ENCODE measurements at regions not wholly inside any gene's neighbourhood (a gene's known extent, or its start where the extent isn't known, plus 50 kb on each side); places are given as distances from the start of the nearest gene placed in this dataset.

DNA sequence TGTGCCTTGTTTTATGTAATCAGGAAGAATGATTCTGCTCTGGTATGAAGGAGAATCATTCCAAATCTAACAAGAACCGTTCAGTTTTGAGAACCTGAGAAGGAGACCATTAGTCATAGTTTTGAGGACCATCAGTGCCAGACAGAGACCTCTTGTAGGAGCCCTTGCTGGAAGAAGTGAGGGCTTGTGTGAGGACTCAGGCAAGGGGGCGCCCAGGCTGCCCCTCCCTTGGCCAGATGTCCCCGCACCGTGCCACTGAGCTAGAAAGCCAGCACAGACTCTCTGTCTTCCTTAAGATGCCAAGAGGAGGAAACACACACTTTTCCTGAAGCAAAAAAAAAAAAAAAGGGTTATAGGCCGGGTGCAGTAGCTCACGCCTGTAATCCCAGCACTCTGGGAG lies 55.7 kb upstream of the SLC39A10 start:
- Histone ChIP-seq H3K27me3 (no peaks in the 10 kb centered on the region), H3K36me3 (no peaks in the 10 kb centered on the region), H3K4me3 (no peak overlapping the region), H3K9me3 (no peaks in the 10 kb centered on the region), H3K4me1 (no peaks in the 10 kb centered on the region), H3K27ac (no peak overlapping the region)
- ATAC-seq = no peak
- intact Hi-C loops (cut with DNase I; ENCODE audit: low total_unique reads) (no loop called here), in situ Hi-C loops (cut with MboI; ENCODE audit: low sequenced_read_pairs in 4 of 4) (no loop called here)
- no peak for DNase-seq
- TF ChIP-seq, protein P1, sequence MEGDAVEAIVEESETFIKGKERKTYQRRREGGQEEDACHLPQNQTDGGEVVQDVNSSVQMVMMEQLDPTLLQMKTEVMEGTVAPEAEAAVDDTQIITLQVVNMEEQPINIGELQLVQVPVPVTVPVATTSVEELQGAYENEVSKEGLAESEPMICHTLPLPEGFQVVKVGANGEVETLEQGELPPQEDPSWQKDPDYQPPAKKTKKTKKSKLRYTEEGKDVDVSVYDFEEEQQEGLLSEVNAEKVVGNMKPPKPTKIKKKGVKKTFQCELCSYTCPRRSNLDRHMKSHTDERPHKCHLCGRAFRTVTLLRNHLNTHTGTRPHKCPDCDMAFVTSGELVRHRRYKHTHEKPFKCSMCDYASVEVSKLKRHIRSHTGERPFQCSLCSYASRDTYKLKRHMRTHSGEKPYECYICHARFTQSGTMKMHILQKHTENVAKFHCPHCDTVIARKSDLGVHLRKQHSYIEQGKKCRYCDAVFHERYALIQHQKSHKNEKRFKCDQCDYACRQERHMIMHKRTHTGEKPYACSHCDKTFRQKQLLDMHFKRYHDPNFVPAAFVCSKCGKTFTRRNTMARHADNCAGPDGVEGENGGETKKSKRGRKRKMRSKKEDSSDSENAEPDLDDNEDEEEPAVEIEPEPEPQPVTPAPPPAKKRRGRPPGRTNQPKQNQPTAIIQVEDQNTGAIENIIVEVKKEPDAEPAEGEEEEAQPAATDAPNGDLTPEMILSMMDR (IDR thresholded peaks at IDR 0.05 in 4 of 5, conservative IDR thresholded peaks at IDR 0.05 in 1 of 5) = no peak
- no peak for TF ChIP-seq POLR2A (IDR thresholded peaks at IDR 0.05)

DNA sequence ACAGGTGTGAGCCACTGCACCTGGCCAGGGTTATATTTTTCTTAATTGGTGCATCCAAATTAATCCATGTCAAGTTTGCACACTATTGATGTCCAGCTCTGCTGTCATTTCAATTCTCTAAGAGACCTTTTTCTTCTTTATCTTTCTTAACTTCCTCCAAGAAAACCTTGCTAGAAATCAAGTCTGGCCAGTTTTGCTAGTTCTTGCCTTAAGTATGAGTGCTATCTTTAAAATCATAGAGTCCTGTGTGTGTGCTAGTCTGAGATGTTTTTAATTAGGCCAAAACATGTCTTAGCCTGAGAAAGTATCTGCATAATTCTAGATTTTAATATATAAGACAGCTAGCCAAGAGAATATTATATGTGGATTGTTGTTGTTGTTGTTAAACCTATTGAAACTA lies 56.2 kb upstream of the SLC39A10 start:
- TF ChIP-seq, protein P1 (IDR thresholded peaks at IDR 0.05 in 4 of 5, conservative IDR thresholded peaks at IDR 0.05 in 1 of 5) = no peak
- TF ChIP-seq POLR2A (IDR thresholded peaks at IDR 0.05) = no peak
- no peaks in the 10 kb centered on the region for H3K27me3 ChIP-seq
- H3K9me3 ChIP-seq = no peaks in the 10 kb centered on the region
- in situ Hi-C loops (cut with MboI; ENCODE audit: low sequenced_read_pairs in 4 of 4) = no loop called here
- no peaks in the 10 kb centered on the region for H3K4me1 ChIP-seq
- no peaks in the 10 kb centered on the region for H3K36me3 ChIP-seq
- intact Hi-C loops (cut with DNase I; ENCODE audit: low total_unique reads) = no loop called here
- H3K27ac ChIP-seq = no peak overlapping the region
- no peak overlapping the region for H3K4me3 ChIP-seq
- DNase-seq (no peak), ATAC-seq (no peak)

DNA sequence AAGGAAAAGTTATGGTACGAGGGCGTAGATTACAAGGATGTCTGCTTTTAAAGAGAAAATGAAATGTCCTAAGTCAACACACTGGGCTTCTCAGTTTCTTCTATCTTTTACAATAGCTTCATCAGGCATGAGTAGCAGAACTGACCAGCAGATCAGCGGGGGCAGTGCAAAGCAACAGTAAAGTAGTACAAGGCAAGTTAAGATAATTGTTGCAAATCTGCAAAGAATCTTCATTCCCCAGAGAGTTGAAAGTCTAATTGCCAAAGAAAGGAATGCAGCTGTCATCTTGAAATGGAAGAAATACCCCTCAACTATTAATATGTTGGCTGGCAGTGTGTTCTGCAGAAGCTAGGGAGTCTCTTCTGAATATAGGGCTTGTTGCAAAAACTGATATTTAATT lies 60.2 kb upstream of the SLC39A10 start:
- Histone ChIP-seq H3K36me3 (no peaks in the 10 kb centered on the region), H3K27ac (no peak overlapping the region), H3K27me3 (no peaks in the 10 kb centered on the region), H3K4me1 (no peaks in the 10 kb centered on the region), H3K4me3 (no peak overlapping the region), H3K9me3 (no peaks in the 10 kb centered on the region)
- intact Hi-C loops (cut with DNase I; ENCODE audit: low total_unique reads) (no loop called here), in situ Hi-C loops (cut with MboI; ENCODE audit: low sequenced_read_pairs in 4 of 4) (no loop called here)
- ATAC-seq (no peak), DNase-seq (no peak)
- TF ChIP-seq POLR2A (IDR thresholded peaks at IDR 0.05) = no peak
- TF ChIP-seq, protein P1 (IDR thresholded peaks at IDR 0.05 in 4 of 5, conservative IDR thresholded peaks at IDR 0.05 in 1 of 5) = no peak

DNA sequence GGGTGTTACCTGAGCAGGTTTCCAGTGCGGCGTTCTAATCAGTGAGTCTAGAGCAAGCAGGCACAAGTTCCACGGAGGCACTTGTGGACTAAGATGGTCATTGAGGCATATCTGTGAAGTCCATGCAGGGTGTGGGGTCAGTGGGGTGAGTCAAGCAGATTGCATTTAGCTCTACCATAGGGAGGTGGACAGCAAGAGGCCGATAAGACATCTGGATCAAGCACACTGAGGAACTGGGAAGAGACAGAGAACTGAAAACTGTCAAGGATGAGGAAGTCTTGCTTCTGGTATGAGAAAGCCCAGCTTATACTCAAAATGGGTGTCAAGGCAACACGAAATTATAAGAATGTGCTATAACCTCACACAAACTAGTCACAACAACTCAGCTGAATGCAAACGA lies 61.2 kb upstream of the SLC39A10 start:
- Histone ChIP-seq H3K36me3 (no peaks in the 10 kb centered on the region), H3K4me1 (no peaks in the 10 kb centered on the region), H3K9me3 (no peaks in the 10 kb centered on the region), H3K27ac (no peak overlapping the region), H3K4me3 (no peak overlapping the region), H3K27me3 (no peaks in the 10 kb centered on the region)
- intact Hi-C loops (cut with DNase I; ENCODE audit: low total_unique reads) (no loop called here), in situ Hi-C loops (cut with MboI; ENCODE audit: low sequenced_read_pairs in 4 of 4) (no loop called here)
- no peak for TF ChIP-seq POLR2A (IDR thresholded peaks at IDR 0.05)
- TF ChIP-seq, protein P1 (IDR thresholded peaks at IDR 0.05 in 4 of 5, conservative IDR thresholded peaks at IDR 0.05 in 1 of 5) = no peak
- ATAC-seq = no peak
- DNase-seq = no peak

DNA sequence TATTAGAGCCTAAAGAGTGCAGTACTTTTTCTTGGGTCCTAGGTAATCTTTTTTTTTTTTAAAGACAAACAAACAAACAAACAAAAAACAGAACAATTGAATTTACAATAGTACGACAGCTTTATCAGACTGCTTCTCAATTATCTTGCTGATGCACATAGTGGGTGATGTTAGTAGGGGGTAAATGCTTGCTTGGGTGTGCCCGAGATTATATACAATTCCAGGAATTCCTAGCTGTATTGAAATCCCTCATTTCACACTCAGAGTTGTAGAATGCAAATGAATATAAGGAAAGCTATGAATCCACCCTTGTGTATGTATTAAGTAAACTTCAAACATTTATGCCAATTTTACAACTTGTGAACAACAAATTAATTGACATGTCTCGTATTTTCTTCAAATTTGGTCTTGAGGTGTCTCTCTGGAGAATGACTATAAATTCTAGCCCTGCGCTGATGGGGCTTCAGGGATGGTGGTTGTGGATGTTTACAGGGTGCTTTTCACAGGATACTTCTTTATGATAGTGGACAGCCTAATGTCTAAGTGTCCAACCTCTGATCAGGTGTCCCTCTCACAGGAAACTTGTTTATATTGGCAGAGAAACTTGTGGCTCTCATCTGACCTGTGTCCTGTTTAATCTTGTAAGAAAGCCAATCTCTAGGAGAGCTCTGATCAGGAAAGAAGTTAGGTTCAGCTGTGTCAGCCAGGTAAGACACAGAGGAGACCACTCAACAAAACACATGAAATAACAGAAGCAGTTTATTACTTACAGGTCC lies 61.9 kb upstream of the SLC39A10 start:
- no peaks in the 10 kb centered on the region for H3K36me3 ChIP-seq
- intact Hi-C loops (cut with DNase I; ENCODE audit: low total_unique reads) (no loop called here), in situ Hi-C loops (cut with MboI; ENCODE audit: low sequenced_read_pairs in 4 of 4) (no loop called here)
- no peaks in the 10 kb centered on the region for H3K9me3 ChIP-seq
- no peak for TF ChIP-seq POLR2A (IDR thresholded peaks at IDR 0.05)
- TF ChIP-seq, protein P1 (IDR thresholded peaks at IDR 0.05 in 4 of 5, conservative IDR thresholded peaks at IDR 0.05 in 1 of 5) = no peak
- no peak overlapping the region for H3K27ac ChIP-seq
- H3K27me3 ChIP-seq = no peaks in the 10 kb centered on the region
- ATAC-seq (no peak), DNase-seq (no peak)
- no peaks in the 10 kb centered on the region for H3K4me1 ChIP-seq
- H3K4me3 ChIP-seq = no peak overlapping the region
